ENCODE measurements at regions not wholly inside any gene's neighbourhood (a gene's known extent, or its start where the extent isn't known, plus 50 kb on each side); places are given as distances from the start of the nearest gene placed in this dataset.

DNA sequence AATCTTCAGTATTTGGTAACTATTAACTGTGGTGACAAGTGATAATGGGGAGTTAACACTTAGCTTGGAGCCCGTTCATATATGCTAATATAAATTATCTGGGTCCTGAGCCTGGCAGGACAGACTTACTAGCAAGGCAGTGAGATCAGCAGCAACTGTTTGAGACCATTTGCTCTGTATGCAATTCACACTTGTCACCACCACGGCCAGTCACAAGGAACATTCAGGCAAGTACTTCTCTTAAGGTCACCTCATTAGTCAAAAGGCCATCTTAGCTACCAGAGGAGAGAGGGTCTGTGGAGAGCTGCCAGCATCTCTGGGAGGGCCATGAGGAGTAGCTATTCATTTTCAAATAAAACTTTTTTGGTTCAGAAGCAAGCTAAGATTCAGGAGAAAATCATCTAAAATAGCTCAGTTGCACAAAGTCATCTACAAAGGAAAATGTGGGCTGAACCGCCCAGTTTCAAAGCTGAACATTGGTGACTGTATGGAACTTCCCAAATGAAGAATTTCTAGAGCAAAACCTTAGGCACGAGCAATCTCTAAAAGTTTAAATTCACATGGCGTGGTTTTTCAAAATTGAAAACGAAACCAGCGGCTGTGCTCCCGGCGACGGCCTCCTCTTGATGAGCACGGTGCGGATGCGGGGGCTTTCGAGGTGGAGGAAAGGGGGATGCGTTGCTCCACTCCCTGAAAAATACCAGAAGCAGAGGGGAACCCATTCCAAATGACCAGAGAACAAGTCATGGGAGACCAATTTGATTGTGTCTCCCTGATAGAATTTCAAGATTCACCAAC lies 233.5 kb upstream of the MGMT start:
- no peak for DNase-seq (ENCODE audit: low read depth)

DNA sequence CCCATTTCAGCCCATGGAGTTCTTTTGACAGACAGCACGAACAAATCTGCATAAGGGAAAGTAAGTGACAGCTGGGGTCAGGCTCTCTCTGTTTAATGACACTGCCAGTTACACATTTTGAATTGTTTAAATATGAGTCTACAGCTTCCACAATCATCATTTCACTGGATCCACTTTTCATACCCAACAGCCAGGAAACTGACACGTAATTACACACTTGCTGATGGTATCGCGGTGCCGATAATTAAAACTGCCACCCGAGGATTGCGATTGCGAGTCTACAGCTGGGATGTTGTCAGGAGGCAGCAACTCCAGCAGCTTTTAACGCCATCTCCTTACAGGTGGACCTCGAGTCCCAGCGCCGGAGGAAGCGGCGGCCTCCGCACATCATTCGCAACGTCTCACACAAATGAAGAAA lies 230.8 kb upstream of the MGMT start:
- no peak for DNase-seq (ENCODE audit: low read depth)

DNA sequence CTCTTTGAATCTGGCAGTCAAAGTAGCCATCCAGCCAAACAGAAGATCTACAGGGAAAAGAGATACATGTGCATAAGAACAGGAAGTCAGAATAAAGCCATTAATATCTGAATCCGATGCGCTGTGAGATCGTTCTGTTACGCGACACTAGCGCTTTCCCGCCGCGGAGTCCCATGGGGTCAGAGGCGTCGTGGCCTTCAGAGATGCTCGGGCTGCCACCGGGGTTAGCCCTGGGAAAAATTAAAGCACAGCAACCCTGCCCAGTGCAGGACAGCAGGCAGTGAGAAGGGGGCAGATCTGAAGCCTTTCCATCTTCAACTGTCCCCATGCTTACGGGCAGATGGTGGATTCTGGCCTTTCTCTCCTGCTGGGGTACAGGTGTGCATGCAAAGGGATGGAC lies 225.6 kb upstream of the MGMT start:
- DNase-seq (ENCODE audit: low read depth) = no peak

DNA sequence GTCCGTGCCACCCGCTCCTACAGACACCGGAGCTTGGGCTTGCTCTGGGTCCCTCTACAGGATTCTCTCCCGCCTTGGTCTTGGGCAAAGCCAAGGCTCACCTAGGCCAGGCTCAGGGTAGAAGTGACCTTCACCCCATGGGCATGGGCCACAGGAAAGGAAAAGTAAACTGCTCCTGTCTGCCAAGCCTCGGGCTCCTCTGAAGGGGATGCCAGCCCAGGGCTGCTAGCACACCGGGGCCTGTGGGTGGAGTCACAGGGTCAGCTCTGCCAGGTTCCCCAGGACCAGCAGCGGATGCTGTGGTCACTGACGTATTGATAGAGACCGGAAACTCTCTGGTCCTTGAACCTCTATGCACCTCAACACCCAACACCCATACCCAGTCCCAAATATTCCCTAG lies 222.7 kb upstream of the MGMT start:
- DNase-seq (ENCODE audit: low read depth) = no peak

DNA sequence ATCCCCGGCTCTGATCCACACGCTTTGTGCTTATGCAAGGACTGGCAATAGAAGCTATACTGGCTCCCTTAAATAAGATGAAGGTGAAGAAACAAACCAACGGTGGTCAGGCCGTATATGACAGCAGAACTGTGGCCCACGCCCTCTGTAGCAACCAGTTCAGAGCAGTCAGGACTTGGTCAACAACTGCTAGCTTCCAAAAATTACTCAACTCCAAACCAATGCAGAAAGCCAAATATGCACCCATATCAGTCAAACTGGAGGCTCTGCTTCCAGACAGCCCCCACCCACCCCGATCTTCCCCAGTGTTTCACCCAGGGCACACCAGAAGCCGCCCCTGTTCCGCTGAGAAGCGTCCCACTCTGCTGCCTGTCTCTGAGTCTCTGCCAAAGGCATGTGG lies 222.3 kb upstream of the MGMT start:
- DNase-seq (ENCODE audit: low read depth) = no peak

DNA sequence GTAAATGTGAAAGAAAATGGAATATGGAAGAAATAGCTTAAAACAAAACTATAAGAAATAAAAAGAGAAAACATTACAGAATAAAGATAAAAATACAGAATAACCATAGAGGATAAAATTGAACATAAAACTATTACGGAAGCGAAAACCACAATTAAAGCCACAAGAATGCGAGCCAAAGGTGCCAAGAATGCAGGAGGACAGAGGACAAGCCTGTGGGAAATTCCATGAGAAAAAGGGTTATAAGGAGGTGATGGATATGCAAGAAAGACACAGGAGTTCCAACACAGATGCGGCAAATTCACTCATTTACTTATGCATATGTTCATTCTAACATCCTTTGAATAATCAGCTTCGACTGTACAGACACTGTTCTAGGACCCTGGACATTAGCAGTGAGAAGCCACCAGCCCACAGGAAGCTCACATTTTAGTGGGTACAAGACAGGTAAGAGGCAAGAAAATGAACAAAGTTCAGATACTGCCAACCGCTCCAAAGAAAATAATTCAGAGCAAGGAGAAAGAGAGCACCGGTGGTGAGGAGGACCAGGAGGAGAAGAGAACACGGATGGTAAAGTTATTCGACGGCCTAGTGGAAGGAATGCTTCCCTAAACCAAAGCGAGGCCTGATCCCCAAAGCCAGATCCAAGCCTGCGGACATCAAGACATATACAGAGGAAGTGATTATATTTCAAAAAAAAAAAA lies 213.7 kb upstream of the MGMT start:
- no peak for DNase-seq (ENCODE audit: low read depth)

DNA sequence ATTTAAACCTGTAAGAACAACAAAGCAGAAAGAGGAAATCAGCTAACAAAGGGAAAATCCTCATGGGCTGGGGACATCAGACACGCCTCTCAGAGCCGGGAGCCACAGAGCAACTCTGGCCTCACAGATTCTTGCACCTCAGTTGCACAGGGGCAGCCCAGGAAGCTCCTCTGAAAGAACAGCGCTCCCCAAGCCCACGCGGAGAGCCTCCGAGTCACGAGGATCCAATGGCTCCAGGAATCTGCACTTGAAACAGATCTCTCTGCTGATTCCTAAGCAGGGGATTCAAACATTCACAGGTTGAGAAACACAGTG lies 213.2 kb upstream of the MGMT start:
- DNase-seq (ENCODE audit: low read depth) = no peak

DNA sequence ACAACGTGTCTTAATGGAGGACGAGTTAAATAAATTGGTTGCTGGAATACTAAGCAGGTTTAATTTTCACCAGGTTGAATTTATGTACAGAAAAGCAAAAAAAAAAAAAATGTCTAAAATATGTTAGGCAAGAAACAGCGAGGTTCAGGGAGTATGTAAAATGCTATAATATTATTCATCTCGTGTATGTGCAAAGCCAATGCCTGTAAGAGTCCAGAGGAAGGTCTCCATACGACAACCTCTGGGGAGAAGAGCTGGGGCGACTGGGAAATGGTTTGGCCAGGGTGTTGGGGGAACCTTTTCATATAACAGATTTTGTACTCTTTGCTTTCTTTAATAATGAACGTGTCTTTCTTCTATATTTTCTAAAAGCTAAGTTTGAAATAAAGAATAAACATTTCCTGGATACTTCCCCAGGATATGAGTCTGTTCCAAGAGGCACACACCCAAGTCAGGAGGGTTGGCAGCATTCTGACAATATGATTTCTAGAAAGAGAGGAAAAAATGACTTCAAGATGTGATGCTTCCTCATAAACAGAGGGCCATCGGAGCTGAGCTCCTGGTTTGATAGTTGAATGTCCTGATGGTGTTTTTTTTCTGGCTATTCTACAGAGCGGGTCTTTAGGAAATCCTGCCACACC lies 208.6 kb upstream of the MGMT start:
- DNase-seq (ENCODE audit: low read depth) = no peak

DNA sequence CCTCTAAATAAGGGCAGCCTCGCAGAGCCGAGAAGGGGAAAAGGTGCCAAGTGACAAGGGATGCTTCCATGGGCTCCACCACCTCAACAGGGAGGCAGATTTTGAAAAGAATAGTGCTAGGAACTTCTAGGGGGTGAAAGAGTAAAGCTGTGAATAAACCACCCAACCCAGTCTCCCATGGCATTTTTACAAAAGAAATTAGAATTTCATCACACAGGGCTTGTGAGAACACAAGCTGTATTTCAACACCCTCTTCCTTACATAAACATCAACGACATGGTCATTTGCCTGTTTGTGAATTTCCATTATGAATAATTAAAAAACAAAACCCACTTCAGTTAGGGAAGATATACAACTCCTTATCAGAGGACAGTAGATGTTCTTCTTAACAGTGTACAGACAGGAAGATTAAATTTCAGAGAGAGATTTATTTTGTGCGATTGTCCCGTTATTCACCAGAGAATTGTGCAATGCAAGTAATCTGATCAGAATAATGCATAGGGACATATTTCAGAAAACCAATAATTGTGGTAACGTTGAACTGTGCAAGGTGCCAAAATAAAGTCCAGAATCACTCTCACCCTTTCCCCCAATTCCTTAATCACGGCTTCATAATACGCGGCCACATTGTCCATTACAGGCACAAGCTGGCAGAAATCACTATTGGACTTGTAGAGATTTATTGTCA lies 207.8 kb upstream of the MGMT start:
- no peak for DNase-seq (ENCODE audit: low read depth)

DNA sequence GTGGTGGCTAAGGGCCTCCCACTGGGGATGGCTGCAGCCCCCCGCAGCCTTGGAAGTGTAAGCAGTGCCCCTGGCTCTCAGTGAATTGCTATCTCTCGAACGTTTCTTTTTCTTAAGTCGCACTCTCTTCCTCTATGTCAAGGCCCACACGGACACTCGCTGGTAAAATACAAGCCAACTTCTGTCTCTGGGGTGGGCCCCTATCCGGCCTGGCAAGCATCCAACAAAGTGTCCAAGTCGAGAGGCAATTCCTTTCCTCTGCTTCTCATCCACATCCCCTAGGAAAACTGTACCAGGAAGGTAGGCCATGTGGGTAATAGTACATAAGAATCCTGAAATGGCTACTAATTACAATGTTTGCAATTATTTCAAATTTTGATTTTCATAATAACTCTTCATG lies 194.9 kb upstream of the MGMT start:
- DNase-seq (ENCODE audit: low read depth) = no peak

DNA sequence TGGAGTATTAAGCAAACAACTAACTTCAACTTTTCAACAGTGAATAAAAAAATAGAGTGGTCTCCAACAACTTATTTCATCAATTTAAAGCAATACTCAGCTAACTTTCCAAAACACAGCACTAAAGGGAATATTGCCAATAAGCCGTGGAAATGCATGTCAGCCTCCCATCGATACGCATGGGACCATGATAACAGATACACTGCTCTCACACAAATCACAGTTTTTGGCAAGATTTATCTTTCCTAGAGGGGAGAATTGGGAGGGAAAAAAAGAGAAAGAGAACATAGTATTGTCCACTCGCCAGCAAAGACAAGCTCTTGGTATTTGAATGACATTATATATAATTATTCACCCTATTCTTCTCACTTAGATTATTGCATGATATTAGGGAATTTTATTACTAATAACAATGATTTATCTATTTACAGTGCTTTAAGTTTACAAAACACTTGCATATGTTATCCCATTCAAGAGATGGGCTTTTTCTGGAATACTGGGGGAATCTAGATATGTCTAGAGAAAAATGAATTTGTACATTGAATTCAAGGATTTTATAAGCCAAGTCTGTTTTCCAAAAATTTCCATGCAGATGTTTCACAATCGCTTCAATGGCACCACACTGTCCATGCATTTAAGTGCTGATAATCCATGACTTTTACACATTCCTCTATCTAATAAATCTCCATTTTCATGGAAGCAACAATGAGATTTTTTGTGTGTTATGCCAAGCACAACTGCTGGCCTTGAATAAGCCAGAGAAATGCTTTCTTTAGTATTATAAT lies 194.0 kb upstream of the MGMT start:
- DNase-seq (ENCODE audit: low read depth) = no peak

DNA sequence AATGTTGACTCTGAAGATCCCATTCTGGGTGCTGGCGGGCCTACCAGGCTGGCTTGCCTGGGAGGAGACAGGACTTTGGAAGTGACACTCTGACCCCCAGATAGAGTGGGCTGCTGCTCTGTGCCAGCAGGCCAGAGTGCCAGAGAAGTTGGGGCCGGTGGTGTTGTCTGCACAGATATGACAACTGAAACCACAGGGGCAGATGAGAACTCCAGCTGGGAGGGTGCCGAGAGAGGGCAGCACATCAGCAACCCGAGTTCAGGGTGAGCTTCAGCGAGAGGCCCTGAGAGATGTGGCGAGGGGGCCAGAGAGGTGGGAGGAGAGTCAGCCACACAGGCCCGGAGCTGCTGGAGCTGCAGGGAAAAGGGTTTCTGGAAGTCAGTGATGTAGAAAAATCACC lies 193.2 kb upstream of the MGMT start:
- no peak for DNase-seq (ENCODE audit: low read depth)

DNA sequence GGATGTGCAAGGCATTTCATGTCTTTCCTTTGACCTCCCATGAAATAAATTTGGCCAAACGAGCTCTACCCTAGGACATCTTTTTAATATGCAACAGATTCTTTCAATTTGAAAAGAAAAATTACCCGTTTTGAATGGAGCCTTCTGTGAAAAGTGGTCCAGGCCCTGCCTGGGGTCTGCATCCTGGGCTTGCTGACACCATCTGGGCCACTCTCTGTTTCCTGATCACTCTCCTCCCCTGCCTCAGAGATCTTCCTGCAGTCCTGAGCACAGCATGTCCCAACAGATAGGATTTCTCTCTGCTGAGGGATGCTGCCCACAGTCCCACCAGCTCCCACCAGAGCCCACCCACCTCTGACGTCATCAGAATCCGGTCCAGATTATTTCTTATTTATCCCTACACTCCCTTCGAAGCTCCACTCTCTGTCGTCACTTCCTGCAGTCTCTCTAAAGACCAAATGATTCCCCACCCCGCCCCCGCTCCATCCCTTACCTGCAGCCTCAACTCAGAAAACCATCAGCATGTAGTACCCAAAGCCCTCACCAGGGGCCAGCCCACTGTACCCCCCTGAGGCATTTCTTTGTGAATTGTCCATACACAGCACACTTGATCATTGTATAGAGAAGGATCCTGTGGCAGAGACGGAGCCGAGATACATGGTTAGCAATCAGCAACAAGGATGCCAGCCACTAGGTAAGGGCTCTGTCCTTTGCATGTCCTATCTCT lies 192.1 kb upstream of the MGMT start:
- DNase-seq (ENCODE audit: low read depth) = no peak

DNA sequence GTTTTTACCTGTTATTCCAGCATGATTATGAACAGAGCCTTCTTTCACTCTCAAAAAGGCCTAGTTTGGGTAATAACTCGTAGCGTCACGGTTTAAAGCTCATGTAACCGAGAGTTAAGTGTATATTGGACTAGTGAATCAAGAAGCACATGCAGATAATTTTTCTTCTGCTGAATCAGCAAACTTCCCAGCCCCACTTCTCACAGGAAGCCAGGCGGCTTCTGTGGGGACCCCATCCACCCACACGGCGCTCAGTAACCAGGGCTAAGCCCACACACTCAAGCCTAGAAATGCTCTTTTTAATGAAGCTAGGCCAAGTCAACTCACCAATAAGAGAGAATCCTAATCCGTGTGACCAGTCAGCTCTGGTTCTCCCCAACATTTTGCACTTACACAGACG lies 191.2 kb upstream of the MGMT start:
- no peak for DNase-seq (ENCODE audit: low read depth)

DNA sequence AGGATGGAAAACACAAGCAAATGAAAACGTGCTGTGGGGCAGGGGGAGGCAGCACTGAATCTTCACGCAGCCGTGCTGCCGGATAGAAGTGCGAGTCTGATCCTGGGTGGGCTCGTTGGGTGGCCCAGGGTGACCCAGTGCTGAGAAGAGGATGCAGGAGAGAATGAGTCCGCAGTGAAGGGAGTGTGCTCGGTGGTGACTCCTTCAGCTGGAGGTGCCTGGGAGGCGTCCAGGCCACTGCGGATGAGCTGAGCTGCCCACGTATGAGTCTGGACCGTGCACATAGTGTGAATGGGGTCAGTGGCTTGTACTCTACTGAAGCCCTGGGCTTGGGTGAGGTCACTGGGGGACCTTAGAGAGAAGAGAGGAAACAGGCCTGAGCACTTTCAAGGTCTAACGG lies 190.0 kb upstream of the MGMT start:
- no peak for DNase-seq (ENCODE audit: low read depth)

DNA sequence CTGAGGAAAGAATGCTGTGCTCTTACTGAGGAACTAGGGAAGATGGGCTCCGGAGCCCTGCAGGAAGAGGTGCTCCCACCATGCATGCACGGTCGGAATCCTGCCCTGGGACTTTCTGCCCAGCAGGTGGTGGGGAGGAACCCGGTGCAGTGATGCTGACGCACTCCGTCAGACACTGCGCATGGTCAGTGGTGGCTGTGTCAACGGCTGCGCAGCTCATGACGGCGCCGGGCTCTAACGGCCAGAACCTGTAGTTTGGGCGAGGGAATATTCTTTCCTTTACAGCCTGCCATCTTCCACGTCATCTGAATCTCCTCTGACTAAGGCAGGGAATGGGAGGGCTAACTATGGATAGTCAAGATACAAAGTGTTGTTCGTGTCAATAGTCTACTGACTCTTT lies 189.2 kb upstream of the MGMT start:
- DNase-seq (ENCODE audit: low read depth) = no peak

DNA sequence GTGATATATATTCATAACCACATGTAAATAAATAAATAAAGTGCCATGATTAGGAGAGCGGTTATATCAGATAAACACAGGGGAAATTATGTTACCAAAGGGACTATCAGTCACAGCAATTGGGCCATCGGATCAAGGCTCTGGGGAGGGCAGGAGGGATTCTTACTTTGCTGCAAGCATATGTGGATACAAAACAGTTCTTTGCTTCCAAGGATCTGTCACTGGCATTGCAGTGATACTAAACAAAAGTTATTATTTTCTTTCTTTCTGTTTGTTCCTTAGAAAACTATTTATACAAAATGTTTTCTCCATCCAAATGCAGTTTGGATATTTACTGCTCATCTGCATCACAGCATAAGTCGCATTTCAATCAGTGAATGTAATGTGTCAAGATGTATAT lies 188.4 kb upstream of the MGMT start:
- no peak for DNase-seq (ENCODE audit: low read depth)

DNA sequence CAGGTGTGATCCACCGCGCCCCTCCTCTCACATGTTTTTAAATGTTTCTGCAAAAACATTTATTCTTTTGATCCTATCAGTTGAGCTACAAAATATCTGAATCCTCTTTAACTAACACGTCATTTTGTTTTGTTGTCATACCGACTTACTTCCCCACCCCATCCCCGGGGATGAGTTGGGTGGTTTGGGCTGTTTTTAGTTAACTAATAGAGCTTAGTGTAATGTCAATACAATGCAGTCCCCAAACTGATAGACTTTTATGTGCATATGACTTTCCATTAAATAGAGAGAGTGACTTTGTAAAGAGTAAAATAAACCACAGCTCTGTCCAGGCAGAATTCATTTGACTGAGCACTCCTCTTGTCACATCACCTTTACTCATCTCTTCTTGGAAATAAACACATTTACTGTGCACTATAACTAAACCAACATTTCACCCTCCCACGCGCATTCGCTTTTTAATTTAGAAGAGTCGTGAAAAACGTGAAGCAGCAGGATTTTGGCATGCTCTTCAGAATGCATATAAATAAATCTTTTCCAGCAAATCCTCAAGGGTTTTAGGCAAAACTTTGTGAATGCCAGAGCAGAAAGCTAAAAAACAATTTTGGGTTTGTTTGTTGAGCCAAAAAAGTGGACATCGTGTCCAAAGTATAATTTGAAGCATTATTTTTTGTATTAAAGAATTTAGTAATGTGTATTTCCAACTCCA lies 187.4 kb upstream of the MGMT start:
- DNase-seq (ENCODE audit: low read depth) = no peak

DNA sequence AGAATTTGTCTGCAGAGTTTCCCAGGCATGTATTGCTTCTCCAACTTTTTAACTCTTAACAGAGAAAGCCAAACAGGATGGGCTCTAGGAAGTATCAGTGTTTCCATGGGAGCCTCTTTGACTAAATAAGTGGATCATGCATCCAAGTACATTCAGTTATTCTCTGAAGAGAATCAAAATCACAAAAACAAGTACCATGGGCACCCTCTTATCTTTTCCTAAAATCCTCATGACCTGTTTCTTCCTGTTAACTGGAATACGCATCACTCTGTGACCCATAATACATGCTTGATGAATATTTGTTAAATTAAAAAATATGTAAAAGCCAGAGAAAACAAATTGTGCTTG lies 186.9 kb upstream of the MGMT start:
- DNase-seq (ENCODE audit: low read depth) = no peak

DNA sequence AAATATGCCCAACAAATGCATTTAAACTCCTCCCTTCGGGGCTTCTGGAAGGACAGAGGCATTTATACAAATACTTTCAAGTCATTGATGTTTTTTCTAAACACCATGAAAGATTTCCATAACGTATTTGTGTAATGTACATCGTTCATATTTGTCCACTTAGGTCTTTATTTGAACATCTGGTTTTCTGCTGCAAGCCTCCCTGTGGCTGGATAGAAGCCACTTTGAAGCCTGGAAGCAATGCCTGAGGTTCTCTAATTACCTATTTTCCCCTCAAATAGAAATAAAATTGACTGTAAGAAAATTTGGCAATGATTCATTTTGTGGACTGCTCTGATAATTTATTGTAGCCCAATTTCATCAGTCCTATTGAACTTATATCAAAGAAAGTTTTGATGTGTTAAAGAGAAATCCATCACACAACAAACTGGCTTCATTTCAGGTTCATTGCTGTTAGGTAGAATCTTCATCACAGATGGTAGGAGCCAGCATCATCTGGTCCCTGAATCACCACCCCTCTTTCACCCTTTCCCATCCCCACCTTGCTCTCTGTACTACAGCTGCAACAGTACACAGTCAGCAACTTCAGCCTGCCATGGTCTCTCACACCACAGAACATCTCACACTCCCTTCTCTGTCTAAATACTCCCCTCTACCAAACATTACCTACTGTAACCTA lies 186.0 kb upstream of the MGMT start:
- no peak for DNase-seq (ENCODE audit: low read depth)

Measured in stimulated activated CD8-positive, alpha-beta memory T cell treated with anti-CD3 and anti-CD28 coated beads, Interleukin-15, amount 100 ng/mL, for 24 hours (primary cell).